Germinal center (tissue), 1 donor: ENCODE measurements at regions not wholly inside any gene's neighbourhood (a gene's known extent, or its start where the extent isn't known, plus 50 kb on each side); places are given as distances from the start of the nearest gene placed in this dataset.
"Not testable (repeated sequence)": the region's sequence is repeated elsewhere in the genome, so short reads cannot be mapped to it uniquely, and the experiment has no call there.

ENCODE experiments used
- DNase-seq: peaks from one replicate; pipeline ENCODE4 v3.0.0; 2012; ENCODE audit warnings: mixed read lengths, low spot score

DNA sequence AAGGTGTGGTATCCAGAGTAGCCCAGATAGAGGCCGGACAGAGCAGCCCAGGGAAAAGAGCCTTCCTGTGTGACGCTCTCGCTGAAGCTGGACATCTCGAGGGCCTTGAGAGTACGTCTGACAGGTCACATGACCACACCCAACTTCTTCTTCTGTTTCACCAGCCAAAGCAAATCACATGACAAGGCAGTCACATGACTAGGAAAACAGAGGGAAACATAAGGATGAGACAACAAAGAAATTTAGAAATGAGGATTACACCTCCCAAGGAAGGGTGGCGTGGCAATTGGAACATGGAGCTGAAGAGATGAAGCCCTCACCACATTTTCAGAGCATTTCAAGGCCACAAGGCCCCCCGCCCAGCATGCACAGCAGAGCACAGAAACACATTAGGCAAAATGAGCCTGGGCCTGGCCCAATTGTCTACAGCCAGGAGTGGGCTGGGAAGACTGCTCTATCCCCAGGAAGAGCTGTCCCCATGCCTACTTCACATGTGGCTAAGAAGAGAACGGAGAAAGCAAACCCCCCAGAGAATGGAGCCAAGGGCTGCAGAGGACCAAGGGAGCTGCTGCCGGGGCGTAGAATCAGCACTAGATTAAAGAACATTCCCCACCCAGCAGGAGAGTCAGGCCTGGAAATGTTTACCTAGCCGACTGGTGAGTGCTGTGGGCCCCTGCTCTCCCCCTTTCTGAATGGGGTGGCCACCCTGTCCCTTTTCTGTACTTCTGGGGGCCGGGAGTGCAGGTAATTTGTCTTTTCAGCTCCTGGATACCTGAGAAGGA lies 305.1 kb downstream of the NPHP4 start:
- no peak for DNase-seq

DNA sequence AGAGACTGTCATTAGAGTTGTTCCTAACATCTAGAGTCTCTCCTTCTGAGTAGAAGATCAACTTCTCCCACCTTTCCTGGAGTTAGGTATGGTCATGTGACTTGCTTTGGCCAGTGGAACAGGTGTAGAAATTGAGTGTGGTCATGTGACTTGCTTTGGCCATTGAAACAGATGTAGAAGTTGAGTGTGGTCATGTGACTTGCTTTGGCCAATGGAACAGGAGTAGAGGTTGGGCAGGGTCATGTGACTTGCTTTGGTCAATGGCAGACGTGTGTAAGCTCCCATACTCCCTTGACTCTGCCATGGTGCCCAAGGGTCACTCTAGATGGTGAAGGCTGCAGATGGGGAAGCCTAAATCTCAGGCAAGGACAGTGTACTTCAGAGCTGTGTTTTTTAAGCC lies 306.0 kb downstream of the NPHP4 start:
- no peak for DNase-seq

DNA sequence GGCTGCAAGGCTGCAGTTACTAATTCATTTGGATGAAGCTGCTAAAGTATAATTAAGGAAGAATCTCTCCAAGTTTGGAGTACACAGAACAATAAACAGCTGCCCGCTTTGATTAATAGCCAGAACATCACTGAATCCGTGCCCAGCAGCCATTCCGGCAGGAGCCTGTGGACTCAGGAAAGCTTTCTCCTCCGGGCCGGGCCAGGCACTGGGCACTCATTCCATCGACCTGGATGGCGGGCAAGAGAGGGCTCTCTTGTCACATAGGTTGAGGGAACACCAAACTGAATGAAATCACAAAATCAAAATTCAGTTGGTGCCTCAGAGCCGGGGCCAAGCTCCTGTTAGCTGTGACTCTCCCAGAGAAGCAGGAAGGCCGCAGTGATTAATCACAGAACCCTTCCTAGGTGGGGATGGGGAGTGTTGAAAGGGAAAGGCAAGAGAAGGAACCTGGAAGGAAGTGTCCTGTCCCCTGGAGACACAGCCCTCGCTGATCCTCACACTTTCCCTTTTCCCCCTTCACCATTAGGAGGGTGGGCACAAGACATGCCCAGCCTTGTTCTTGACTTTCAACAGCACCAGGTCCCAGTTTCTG lies 306.7 kb downstream of the NPHP4 start:
- no peak for DNase-seq

- DNase-seq: no peak
Measured at GRCh38 chr1:5684791-5685190, 307.4 kb downstream of the NPHP4 start.

DNA sequence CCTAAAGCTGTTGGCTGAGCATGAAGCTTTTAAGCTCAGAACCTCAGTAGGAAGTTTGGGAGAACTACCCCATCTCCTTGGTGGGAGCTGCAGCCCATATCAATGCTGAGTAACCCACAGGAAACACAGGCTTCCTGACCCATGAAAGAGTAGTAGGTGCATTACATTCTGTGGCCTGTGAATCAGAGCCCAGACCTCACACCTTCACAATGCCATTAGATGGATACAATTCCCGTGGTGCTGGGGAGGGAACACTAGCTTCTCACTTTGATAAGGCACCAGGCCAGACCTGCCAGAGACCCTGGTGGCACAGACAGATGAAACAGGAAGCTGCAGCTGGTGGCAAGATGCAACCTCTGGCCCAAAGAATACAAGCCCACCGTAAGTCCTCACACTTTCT lies 308.8 kb downstream of the NPHP4 start:
- no peak for DNase-seq

DNA sequence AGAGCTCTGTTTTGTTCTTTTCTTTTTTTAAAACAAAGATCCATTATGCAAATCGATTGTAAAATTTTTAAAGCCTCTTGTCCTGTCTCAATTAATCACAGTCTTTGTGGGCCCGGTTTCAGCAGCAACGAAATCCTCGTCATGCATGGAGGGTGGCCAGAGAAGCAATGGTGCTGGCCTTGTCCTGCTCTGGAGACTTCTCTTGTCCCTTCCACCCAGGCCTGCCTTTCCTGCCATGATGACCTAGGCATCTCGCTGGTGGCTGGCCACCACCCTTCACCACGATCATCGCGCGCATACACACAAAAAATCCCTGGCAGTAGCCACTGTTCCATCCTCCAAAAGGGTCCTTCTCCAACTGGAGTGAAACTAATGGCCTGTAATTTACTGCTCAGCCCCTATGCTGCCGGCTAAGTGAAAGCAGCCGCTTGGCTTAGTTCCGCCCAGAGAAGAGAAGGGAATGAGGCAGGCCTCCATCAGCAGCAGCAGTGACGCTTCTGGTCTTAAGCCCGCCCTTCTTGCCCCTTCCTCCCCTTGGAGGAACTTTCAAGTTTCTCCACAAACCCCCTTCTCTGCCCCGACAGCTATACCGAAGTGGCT lies 309.5 kb downstream of the NPHP4 start:
- no peak for DNase-seq

GRCh38 chr1:5681654-5682053 lies 310.6 kb downstream of the NPHP4 start:
- DNase-seq: no peak

GRCh38 chr1:5680600-5680999 lies 311.6 kb downstream of the NPHP4 start:
- no peak for DNase-seq

DNA sequence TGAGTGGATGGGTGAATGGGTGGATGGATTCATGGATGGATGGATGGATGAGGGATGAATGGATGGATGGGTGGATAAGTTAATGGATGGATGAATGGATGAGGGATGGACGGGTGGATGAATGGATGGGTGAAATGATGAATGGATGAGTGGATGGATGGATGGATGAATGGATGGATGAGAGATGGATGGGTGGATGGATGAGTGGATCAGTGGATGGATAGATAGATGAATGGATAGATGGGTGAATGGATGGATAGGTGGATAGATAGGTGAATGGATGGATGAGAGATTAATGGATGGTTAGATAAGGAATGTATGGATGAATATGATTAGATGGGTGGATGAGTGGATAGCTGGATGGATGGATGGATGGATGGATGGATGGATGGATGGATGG lies 313.5 kb downstream of the NPHP4 start:
- no peak for DNase-seq

GRCh38 chr1:5672355-5672754 lies 319.9 kb downstream of the NPHP4 start:
- not testable (repeated sequence) for DNase-seq

- DNase-seq: no peak
Measured at GRCh38 chr1:5670590-5671350, 321.5 kb downstream of the NPHP4 start.

DNA sequence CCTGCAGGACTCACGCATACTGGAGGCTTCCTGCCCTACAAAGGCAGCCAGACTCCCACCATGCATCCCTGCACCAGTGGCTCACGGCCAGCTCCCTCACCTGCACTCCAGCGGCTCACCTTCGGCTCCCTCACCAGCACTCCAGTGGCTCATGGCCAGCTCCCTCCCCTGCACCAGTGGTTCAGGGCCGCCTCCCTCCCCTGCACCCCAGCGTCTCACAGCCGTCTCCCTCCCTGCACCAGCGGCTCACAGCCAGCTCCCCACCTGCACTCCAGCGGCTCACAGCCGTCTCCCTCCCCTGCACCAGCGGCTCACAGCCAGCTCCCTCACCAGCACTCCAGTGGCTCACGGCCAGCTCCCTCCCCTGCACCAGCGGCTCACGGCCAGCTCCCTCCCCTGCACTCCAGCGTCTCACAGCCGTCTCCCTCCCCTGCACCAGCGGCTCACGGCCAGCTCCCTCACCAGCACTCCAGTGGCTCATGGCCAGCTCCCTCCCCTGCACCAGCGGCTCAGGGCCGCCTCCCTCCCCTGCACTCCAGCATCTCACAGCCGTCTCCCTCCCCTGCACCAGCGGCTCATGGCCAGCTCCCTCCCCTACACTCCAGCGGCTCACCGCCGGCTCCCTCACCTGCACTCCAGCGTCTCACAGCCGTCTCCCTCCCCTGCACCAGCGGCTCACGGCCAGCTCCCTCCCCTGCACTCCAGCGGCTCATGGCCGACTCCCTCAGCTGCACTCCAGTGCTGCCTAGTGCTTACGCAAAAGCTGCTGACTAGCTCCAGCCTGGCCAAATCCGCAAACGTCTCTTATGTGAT lies 324.5 kb downstream of the NPHP4 start:
- no peak for DNase-seq

DNA sequence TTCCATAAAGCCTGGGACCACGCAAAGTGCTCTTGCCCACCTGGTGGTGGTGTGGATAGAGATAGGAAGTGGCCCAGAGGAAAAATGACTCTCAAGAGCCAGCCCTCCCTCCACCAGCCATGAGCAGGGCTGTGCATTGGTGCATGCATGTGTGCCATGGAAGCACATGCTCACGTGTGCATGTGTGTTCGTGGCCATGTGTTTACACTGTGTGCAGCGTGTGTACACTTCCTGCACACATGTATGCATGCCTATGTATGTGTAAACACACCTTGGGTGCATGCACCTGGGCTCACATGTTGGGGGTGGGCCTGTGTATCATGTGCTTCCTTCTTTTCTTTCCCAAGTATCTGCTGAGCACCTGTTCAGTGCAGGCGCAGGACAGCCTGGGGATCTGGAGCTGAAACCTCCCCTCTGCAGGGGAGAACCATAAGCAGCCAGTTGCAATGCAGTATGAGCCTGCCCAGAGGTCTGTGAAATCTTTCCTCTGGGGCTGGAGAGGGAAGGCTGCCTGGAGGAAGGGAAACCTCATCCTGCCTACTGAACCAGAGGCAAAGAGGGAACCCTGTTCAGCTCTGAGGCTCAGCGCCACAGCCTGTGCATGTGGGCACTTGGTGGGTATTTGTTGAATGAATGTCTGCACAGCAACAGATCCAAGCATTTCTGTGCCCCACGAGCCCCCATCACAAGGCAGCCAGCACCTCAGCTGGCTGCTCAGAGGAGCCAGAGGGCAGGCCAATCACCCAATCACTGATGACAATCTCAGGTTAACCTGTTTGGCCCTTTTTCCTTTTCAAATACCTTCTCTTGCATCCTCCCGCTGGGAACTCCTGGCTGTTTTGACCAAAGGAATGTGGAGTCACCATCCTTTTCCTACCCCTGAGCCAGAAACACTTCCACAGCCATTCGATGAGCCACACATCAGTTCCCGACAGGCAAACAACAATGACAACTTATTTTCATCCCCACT lies 327.0 kb downstream of the NPHP4 start:
- no peak for DNase-seq

GRCh38 chr1:5664081-5664768 lies 328.0 kb downstream of the NPHP4 start:
- DNase-seq: no peak

- no peak for DNase-seq
Measured at GRCh38 chr1:5662744-5663126, 329.5 kb downstream of the NPHP4 start.

DNA sequence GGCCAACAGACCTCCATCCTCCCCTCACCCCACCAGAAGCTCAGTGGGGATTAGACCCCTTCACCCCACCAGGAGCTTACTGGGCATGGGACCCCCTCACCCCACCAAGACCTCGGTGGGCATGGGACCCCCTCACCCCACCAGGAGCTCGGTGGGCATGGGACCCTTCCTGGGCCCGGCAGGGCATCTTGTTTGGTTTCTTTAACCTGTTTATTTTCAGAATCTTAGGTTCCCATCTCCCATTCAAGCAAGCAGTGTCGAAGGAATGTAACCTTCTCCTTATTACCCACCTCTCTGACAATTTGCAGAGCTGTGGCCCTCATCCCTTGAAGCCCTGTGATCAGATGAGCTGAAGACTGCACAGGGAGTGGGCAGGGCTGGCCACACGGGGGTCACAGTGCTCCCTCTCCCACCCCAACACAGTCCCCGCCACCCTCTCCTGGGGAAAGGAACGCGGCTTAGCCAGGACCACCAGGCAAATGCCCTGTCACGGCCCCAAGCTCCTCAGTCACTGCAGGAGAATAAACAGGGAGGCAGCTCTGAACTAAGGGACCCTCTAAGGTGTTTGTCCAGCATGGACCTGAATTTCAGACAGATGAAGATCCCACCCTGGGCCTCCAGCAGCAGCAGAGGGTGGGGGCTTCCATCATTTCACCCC lies 330.0 kb downstream of the NPHP4 start:
- no peak for DNase-seq

DNA sequence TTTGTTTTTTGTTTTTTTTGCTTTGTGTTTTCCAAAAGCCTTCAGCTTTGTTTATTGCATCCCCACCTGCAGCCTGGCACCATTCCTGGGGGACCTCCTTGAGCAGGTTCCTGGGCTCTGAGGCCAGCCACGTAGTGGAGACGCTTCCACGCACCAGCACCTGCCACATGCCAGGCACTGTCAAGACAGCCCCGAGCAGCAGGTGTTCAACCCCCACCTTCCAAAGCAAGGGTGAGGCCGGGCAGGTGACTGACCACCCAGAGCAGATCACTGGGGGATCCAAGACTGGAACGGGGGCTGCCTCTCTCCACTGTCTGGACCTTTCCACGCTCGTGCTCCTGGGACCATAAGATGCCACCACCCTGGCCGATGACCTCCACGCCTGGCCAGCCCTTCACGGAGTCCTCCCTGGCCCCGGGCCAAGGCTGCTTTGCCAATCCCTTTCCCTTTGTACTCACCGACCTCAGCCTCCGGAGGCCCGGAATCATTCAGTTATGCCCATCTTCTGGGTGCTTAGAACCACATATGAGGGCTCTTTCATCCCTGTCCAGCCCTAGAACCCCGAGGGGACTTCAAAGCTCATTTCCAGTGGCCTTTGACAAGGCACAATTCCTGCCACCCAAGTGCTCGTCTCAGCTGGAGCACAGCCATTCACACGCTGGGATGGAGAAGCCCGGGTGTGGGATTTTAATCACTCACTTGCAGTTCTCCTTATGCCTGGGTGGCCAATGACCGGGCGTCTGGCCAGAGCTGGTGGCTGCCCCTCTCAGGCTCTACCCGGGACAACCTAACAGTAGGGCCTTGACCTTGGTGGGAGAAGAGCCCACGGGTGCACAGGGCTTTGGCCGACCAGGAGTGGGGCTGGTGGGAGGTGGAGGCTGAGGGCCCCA lies 330.8 kb downstream of the NPHP4 start:
- DNase-seq: no peak

DNA sequence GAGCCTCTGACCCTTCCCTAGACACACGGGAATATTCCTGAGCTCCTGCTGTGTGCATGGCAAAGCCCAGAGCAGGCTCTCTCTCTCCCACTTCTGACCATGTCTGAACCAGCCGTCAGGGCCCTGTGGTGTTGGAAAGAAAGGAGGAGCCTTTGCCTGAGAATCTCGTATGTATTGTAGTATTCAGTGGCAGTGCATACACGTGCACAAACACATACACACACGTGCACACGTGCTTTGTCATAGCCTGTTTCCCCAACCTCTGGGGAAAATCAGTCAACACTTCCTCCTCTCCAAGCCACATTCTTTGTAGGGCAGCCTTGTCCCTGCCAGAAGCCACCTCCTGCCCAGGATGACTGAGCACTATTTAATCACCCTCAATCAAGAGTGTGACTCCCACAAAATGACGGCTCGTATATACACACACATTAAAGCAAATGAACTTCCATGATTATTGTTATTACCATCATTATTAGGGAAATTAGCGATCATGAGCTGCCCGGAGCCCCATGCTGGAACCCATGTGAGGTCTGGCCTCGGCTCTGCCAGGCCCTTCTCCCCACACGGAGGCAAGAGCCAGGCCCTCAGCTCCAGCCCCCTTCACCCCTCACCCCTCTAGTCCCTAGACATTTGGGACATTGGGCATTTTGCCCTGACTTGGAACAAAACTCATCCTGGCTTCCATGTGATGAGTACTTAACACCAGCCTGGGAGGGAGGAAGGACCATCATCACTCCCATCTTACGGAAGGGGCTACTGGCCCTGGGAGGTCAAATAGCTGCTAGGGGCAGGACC lies 331.9 kb downstream of the NPHP4 start:
- DNase-seq: no peak
